Stomach (tissue), 8 donors: ENCODE measurements at regions not wholly inside any gene's neighbourhood (a gene's known extent, or its start where the extent isn't known, plus 50 kb on each side); places are given as distances from the start of the nearest gene placed in this dataset.

Experiments used
- DNase-seq, 2 donors: peaks; one replicate each; pipeline versions ENCODE4 v3.0.0 to v3.0.0-alpha.2; 2013 to 2019
- H3K27ac ChIP-seq, 5 donors: fragments of 200-600 bp in 4 of 5; sonication (generic) in 4 of 5; one replicate each; pipeline ENCODE4 v1.5.1; 2013 to 2019; ENCODE audit warnings: mild to moderate bottlenecking in 1 of 5, moderate library complexity in 1 of 5
- H3K27me3 ChIP-seq, 3 donors: fragments of 200-600 bp; sonication (generic); one replicate each; pipeline ENCODE4 v1.5.1; 2017 to 2019; ENCODE audit warnings: mixed run types in 1 of 3
- H3K36me3 ChIP-seq, 4 donors: fragments of 200-600 bp; sonication (generic); 1 replicate in 3 of 4; 2 replicates in 1 of 4; pipeline ENCODE4 v1.5.1; 2016 to 2019
- H3K4me1 ChIP-seq, 4 donors: fragments of 200-600 bp; sonication (generic); one replicate each; pipeline ENCODE4 v1.5.1; 2016 to 2019
- H3K4me3 ChIP-seq, 4 donors: fragments of 200-600 bp; sonication (generic) in 3 of 4; one replicate each; pipeline ENCODE4 v1.5.1; 2016 to 2019; ENCODE audit warnings: mild to moderate bottlenecking in 1 of 4
- H3K9me3 ChIP-seq, 4 donors: fragments of 200-600 bp; sonication (generic); one replicate each; pipeline ENCODE4 v1.5.1; 2016 to 2019
- CTCF ChIP-seq, 7 experiments: fragments of 450-650 bp in 4 of 7; fragments of 200-600 bp in 3 of 7; sonication (generic) in 3 of 7; IDR thresholded peaks; one replicate each; pipeline ENCODE4 v1.5.1; 2016 to 2019; ENCODE audit warnings: antibody characterized with exemption in 7 of 7, control low read depth in 2 of 7, mild to moderate bottlenecking in 1 of 7
- EP300 ChIP-seq: sonication (generic); formaldehyde crosslinking; IDR thresholded peaks from one replicate; pipeline ENCODE4 v1.6.1; 2017; ENCODE audit warnings: antibody characterized with exemption
- POLR2A ChIP-seq, 4 donors: fragments of 450-650 bp; IDR thresholded peaks; one replicate each; pipeline ENCODE4 v1.6.1; 2016; ENCODE audit warnings: antibody characterized with exemption in 4 of 4, control low read depth in 2 of 4, mild to moderate bottlenecking in 1 of 4, moderate library complexity in 1 of 4
- POLR2AphosphoS5 ChIP-seq, 3 donors: sonication (generic); formaldehyde crosslinking; IDR thresholded peaks; one replicate each; pipeline ENCODE4 v1.6.1; 2016; ENCODE audit warnings: antibody characterized with exemption in 3 of 3
- WGBS, 5 donors: extraction: QIAGEN DNeasy Blood & Tissue Kit in 3 of 5; methylation state at CpG; one replicate each; pipeline versions ENCODE4 v1.1.5 to v1.1.7; 2013 to 2018; 5-methylcytosine and 5-hydroxymethylcytosine counted together
- intact Hi-C: fragments of 100-400 bp; cut with DNase I; formaldehyde crosslinking; loops from one replicate; pipeline ENCODE4 v1.15.1; 2023; ENCODE audit warnings: low total_unique reads
- donor health status: healthy with polysubstance abuse.
- donor health status: Bipolar disorder and iron deficiency.
- donor health status: healthy.

- H3K4me3 ChIP-seq, result no peak overlapping the region
- TF ChIP-seq EP300 (no peak), POLR2A (IDR thresholded peaks at IDR 0.05) (no peak), CTCF (IDR thresholded peaks at IDR 0.05) (no peak), POLR2AphosphoS5 (IDR thresholded peaks at IDR 0.05) (no peak)
- 42 to 62% (median 60%) methylated on average over 11 of the region's 11 CpGs for WGBS, 5 donors
Observed at GRCh38 chr7:17617857-17618651, 319.6 kb downstream of the AHR start.

GRCh38 chr7:17618652-17618974, 320.2 kb downstream of the AHR start:
- H3K36me3 ChIP-seq, result no peaks in the 10 kb centered on the region
- WGBS, 5 donors, result 30 to 65% (median 39%) methylated on average over 1 of the region's 1 CpG
- peak in 1 of 2 donors; percentile 59 for DNase-seq
- H3K4me1 ChIP-seq, result peaks cover 5 to 16% (median 7%) of the 10 kb centered on the region in 4 donors
- TF ChIP-seq CTCF (IDR thresholded peaks at IDR 0.05) (no peak), POLR2AphosphoS5 (IDR thresholded peaks at IDR 0.05) (peak in 2 of 3 donors; percentile 17 to 34)
- no peaks in the 10 kb centered on the region for H3K9me3 ChIP-seq
- intact Hi-C loops, result no loop called here
- H3K27ac ChIP-seq, result peak overlapping the region in 3 of 5 donors; percentile 3 to 56 (median 21)
- no peaks in the 10 kb centered on the region for H3K27me3 ChIP-seq
- no peak overlapping the region for H3K4me3 ChIP-seq

More at GRCh38 chr7:17617857-17618651, 319.6 kb downstream of the AHR start:
- no peak for DNase-seq
- intact Hi-C loops, result no loop called here
- Histone ChIP-seq H3K36me3 (no peaks in the 10 kb centered on the region), H3K27ac (peak overlapping the region in 3 of 5 donors; percentile 3 to 56 (median 21)), H3K4me1 (peaks cover 5 to 16% (median 7%) of the 10 kb centered on the region in 4 donors), H3K27me3 (no peaks in the 10 kb centered on the region), H3K9me3 (no peaks in the 10 kb centered on the region)

GRCh38 chr7:17619196-17619818, 320.9 kb downstream of the AHR start:
- H3K27ac ChIP-seq, result peak overlapping the region in 1 of 5 donors; percentile 56
- TF ChIP-seq POLR2A (IDR thresholded peaks at IDR 0.05) (no peak), POLR2AphosphoS5 (IDR thresholded peaks at IDR 0.05) (no peak), CTCF (IDR thresholded peaks at IDR 0.05) (no peak), EP300 (no peak)
- no peak for DNase-seq
- intact Hi-C loops, result no loop called here
- no peaks in the 10 kb centered on the region for H3K9me3 ChIP-seq
- H3K4me1 ChIP-seq, result peaks cover 5 to 19% (median 7%) of the 10 kb centered on the region in 4 donors
- H3K27me3 ChIP-seq, result no peaks in the 10 kb centered on the region
- no peaks in the 10 kb centered on the region for H3K36me3 ChIP-seq
- no peak overlapping the region for H3K4me3 ChIP-seq
- 67 to 85% (median 71%) methylated on average over 5 of the region's 5 CpGs for WGBS, 5 donors

- Histone ChIP-seq H3K4me3 (no peak overlapping the region), H3K36me3 (no peaks in the 10 kb centered on the region), H3K27ac (no peak overlapping the region), H3K9me3 (no peaks in the 10 kb centered on the region), H3K4me1 (peaks cover 5 to 19% (median 7%) of the 10 kb centered on the region in 4 donors), H3K27me3 (no peaks in the 10 kb centered on the region)
- no peak for DNase-seq
- 61 to 87% (median 83%) methylated on average over 2 of the region's 2 CpGs for WGBS, 5 donors
- TF ChIP-seq POLR2A (IDR thresholded peaks at IDR 0.05) (no peak), CTCF (IDR thresholded peaks at IDR 0.05) (no peak)
- intact Hi-C loops, result no loop called here
Observed at GRCh38 chr7:17620566-17620965, 319.7 kb downstream of the SNX13 start.
